Testis (tissue), 2 donors: ENCODE measurements at regions not wholly inside any gene's neighbourhood (a gene's known extent, or its start where the extent isn't known, plus 50 kb on each side); places are given as distances from the start of the nearest gene placed in this dataset.

Source experiments
- DNase-seq: peaks from one replicate; pipeline ENCODE4 v3.0.0-alpha.2; 2019
- H3K27ac ChIP-seq, 2 donors: fragments of 200-600 bp; sonication (generic); one replicate each; pipeline ENCODE4 v1.5.1; 2019
- H3K27me3 ChIP-seq: fragments of 200-600 bp; sonication (generic); one replicate; pipeline ENCODE4 v1.5.1; 2019
- H3K36me3 ChIP-seq: fragments of 200-600 bp; sonication (generic); one replicate; pipeline ENCODE4 v1.5.1; 2017; ENCODE audit warnings: low read depth; ENCODE audit errors: missing control alignments
- H3K4me1 ChIP-seq: fragments of 200-600 bp; sonication (generic); one replicate; pipeline ENCODE4 v1.5.1; 2019
- H3K4me3 ChIP-seq, 2 donors: fragments of 200-600 bp; sonication (generic); one replicate each; pipeline ENCODE4 v1.5.1; 2017 to 2019
- H3K9me3 ChIP-seq: fragments of 200-600 bp; sonication (generic); one replicate; pipeline ENCODE4 v1.5.1; 2017
- CTCF ChIP-seq, 3 experiments: fragments of 450-650 bp in 2 of 3; fragments of 200-600 bp in 1 of 3; sonication (generic) in 1 of 3; IDR thresholded peaks; one replicate each; pipeline ENCODE4 v1.5.1; 2016 to 2019; ENCODE audit warnings: antibody characterized with exemption in 3 of 3, mild to moderate bottlenecking in 2 of 3, moderate library complexity in 1 of 3
- POLR2A ChIP-seq: fragments of 450-650 bp; IDR thresholded peaks from one replicate; pipeline ENCODE4 v1.6.1; 2017; ENCODE audit warnings: antibody characterized with exemption, mild to moderate bottlenecking, moderate library complexity
- WGBS, 2 donors: methylation state at CpG; one replicate each; pipeline ENCODE4 v1.1.5; 2018; 5-methylcytosine and 5-hydroxymethylcytosine counted together
- intact Hi-C: fragments of 100-400 bp; cut with DNase I; formaldehyde crosslinking; loops from one replicate; pipeline ENCODE4 v1.15.1; 2023; ENCODE audit warnings: low total_unique reads

DNA sequence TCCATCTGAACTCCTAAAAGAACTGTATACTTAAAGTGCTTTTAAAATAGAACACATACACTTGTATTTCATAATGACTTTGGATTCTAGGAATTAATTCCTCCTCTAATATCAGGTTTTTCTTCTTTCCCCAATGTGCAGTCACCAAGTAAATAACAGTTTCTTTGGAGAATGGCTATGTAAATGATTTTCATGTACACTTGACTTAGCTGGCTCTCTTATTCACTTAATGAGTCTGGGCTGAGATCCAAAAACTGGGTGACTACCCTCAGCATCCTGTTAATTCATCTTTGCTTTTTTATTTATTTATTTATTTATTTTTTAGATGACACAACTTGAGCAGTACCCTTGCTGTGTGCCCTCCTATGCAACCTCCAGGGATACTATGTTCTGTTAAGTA, 1003.7 kb downstream of the SLITRK1 start:
- TF ChIP-seq CTCF (IDR thresholded peaks at IDR 0.05) = no peak
- no peak for TF ChIP-seq POLR2A
- H3K4me1 ChIP-seq = no peaks in the 10 kb centered on the region
- no peaks in the 10 kb centered on the region for H3K27me3 ChIP-seq
- intact Hi-C loops = no loop called here
- no peak overlapping the region for H3K27ac ChIP-seq
- no peak for DNase-seq
- no peaks in the 10 kb centered on the region for H3K36me3 ChIP-seq
- H3K4me3 ChIP-seq = no peak overlapping the region
- no peaks in the 10 kb centered on the region for H3K9me3 ChIP-seq

GRCh38 chr13:82867284-82867683, 1015.0 kb downstream of the SLITRK1 start:
- no peaks in the 10 kb centered on the region for H3K27me3 ChIP-seq

DNA sequence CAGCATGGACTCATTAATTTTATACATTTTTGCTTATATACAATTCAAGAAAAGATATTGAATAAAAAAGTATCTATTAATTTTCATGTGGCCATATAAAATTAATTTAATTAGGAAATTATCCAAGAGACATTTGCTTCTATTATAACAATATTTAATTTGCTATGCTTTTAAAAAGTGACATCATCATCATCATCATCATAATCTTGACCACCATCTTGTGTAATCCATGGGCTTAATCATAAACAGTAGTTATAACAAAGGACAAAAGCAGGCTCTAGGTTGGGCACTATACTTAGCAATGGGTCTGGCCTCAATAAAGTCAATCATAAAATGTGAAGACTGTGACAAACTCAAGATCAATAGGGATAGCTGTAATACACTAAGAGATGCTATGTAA, 1031.6 kb downstream of the SLITRK1 start:
- Histone ChIP-seq H3K9me3 (no peaks in the 10 kb centered on the region), H3K27ac (no peak overlapping the region), H3K36me3 (no peaks in the 10 kb centered on the region), H3K27me3 (no peaks in the 10 kb centered on the region), H3K4me1 (no peaks in the 10 kb centered on the region), H3K4me3 (no peak overlapping the region)
- intact Hi-C loops = no loop called here
- DNase-seq = no peak
- no peak for TF ChIP-seq CTCF (IDR thresholded peaks at IDR 0.05)
- no peak for TF ChIP-seq POLR2A

More at GRCh38 chr13:82867284-82867683, 1015.0 kb downstream of the SLITRK1 start:
- intact Hi-C loops = no loop called here
- DNase-seq = no peak
- H3K27ac ChIP-seq = no peak overlapping the region
- no peaks in the 10 kb centered on the region for H3K36me3 ChIP-seq
- H3K4me1 ChIP-seq = no peaks in the 10 kb centered on the region
- no peak for TF ChIP-seq CTCF (IDR thresholded peaks at IDR 0.05)
- WGBS, 2 donors = 60 to 67% methylated on average over 2 of the region's 2 CpGs
- no peak overlapping the region for H3K4me3 ChIP-seq
- no peaks in the 10 kb centered on the region for H3K9me3 ChIP-seq

GRCh38 chr13:82848766-82849165, 1033.5 kb downstream of the SLITRK1 start:
- Histone ChIP-seq H3K4me3 (no peak overlapping the region), H3K9me3 (no peaks in the 10 kb centered on the region), H3K27me3 (no peaks in the 10 kb centered on the region), H3K27ac (no peak overlapping the region), H3K36me3 (no peaks in the 10 kb centered on the region), H3K4me1 (no peaks in the 10 kb centered on the region)
- no peak for TF ChIP-seq CTCF (IDR thresholded peaks at IDR 0.05)
- TF ChIP-seq POLR2A = no peak
- 91 to 93% methylated on average over 1 of the region's 1 CpG for WGBS, 2 donors
- no peak for DNase-seq
- intact Hi-C loops = no loop called here

- H3K4me3 ChIP-seq = no peak overlapping the region
- no peaks in the 10 kb centered on the region for H3K9me3 ChIP-seq
- H3K27ac ChIP-seq = no peak overlapping the region
- no peaks in the 10 kb centered on the region for H3K27me3 ChIP-seq
- H3K36me3 ChIP-seq = no peaks in the 10 kb centered on the region
- no peaks in the 10 kb centered on the region for H3K4me1 ChIP-seq
- intact Hi-C loops = no loop called here
- 46 to 53% methylated on average over 3 of the region's 3 CpGs for WGBS, 2 donors
- TF ChIP-seq POLR2A = no peak
- no peak for TF ChIP-seq CTCF (IDR thresholded peaks at IDR 0.05)
- DNase-seq = no peak
Measured at GRCh38 chr13:82847595-82847994, 1034.7 kb downstream of the SLITRK1 start.
